ENCODE measurements at regions not wholly inside any gene's neighbourhood (a gene's known extent, or its start where the extent isn't known, plus 50 kb on each side); places are given as distances from the start of the nearest gene placed in this dataset.

- TF ChIP-seq POLR2A (IDR thresholded peaks at IDR 0.05; ENCODE audit: extremely low read depth, insufficient read length) (no peak), CTCF (IDR thresholded peaks at IDR 0.05; ENCODE audit: low read depth, low read length) (no peak)
Observed at GRCh38 chr6:112710710-112711109, 363.6 kb downstream of the RFPL4B start.

All from NB4 (cell line).